HL-60 (cell line): ENCODE measurements at regions not wholly inside any gene's neighbourhood (a gene's known extent, or its start where the extent isn't known, plus 50 kb on each side); places are given as distances from the start of the nearest gene placed in this dataset.

Source experiments
- DNase-seq, 2 experiments: peaks; one replicate each; pipeline ENCODE4 v3.0.0-alpha.2; 2010 to 2020; ENCODE audit warnings: low read depth in 1 of 2, low spot score in 1 of 2
- H3K27ac ChIP-seq: fragments of 250-450 bp; sonication (Bioruptor Pico); replicated peaks from 2 replicates; pipeline ENCODE4 v1.5.1; 2020; ENCODE audit warnings: mild to moderate bottlenecking, moderate library complexity
- H3K27me3 ChIP-seq: fragments of 250-450 bp; sonication (Bioruptor Pico); 2 replicates; pipeline ENCODE4 v1.5.1; 2021; ENCODE audit warnings: mild to moderate bottlenecking, moderate library complexity; ENCODE audit not compliant: insufficient read depth, poor library complexity, severe bottlenecking
- H3K4me3 ChIP-seq: replicated peaks from 2 replicates; pipeline ENCODE4 v1.5.1; 2011; ENCODE audit warnings: mild to moderate bottlenecking, control low read depth, low read length; ENCODE audit not compliant: insufficient read depth
- CTCF ChIP-seq: IDR thresholded peaks from one replicate; pipeline ENCODE4 v1.5.1; 2011; ENCODE audit warnings: low read length, control low read depth, inconsistent platforms; ENCODE audit not compliant: insufficient read depth
- GABPA ChIP-seq: IDR thresholded peaks from 2 replicates; pipeline ENCODE4 v1.6.1; 2012; ENCODE audit warnings: low read depth
- POLR2AphosphoS5 ChIP-seq: IDR thresholded peaks from 2 replicates; pipeline ENCODE4 v1.6.1; 2012; ENCODE audit warnings: low read depth
- SPI1 ChIP-seq: IDR thresholded peaks from 2 replicates; pipeline ENCODE4 v1.6.1; 2012; ENCODE audit warnings: low read depth, mild to moderate bottlenecking, borderline replicate concordance
- TF ChIP-seq, protein P1 (sequence below): IDR thresholded peaks from 2 replicates; pipeline ENCODE4 v1.6.1; 2012; ENCODE audit warnings: low read depth; ENCODE audit not compliant: insufficient replicate concordance

DNA sequence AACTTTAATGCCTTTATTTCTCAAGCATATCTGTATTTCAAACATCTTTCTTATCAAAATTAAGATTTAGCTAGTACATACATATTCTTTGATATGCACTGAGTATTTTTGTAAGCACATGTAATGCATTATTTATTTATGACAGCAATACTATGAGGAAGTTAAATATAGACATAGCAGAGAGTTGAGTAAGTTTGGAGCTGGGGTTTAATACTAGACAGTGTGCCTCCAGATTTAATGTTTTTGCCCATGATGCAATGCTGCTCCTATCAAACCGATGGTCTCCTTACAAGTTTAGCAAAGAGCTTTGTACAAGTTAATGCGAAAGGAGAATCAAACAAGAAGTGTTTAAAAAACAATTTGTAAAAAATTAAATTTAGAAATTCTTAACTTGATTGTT, 826.6 kb upstream of the MGAT4C start:
- DNase-seq = no peak
- Histone ChIP-seq H3K27ac (no peak overlapping the region), H3K27me3 (no peaks in the 10 kb centered on the region), H3K4me3 (no peak overlapping the region)
- no peak for TF ChIP-seq GABPA
- TF ChIP-seq POLR2AphosphoS5 = no peak
- no peak for TF ChIP-seq CTCF
- TF ChIP-seq SPI1 = no peak
- TF ChIP-seq, protein P1, sequence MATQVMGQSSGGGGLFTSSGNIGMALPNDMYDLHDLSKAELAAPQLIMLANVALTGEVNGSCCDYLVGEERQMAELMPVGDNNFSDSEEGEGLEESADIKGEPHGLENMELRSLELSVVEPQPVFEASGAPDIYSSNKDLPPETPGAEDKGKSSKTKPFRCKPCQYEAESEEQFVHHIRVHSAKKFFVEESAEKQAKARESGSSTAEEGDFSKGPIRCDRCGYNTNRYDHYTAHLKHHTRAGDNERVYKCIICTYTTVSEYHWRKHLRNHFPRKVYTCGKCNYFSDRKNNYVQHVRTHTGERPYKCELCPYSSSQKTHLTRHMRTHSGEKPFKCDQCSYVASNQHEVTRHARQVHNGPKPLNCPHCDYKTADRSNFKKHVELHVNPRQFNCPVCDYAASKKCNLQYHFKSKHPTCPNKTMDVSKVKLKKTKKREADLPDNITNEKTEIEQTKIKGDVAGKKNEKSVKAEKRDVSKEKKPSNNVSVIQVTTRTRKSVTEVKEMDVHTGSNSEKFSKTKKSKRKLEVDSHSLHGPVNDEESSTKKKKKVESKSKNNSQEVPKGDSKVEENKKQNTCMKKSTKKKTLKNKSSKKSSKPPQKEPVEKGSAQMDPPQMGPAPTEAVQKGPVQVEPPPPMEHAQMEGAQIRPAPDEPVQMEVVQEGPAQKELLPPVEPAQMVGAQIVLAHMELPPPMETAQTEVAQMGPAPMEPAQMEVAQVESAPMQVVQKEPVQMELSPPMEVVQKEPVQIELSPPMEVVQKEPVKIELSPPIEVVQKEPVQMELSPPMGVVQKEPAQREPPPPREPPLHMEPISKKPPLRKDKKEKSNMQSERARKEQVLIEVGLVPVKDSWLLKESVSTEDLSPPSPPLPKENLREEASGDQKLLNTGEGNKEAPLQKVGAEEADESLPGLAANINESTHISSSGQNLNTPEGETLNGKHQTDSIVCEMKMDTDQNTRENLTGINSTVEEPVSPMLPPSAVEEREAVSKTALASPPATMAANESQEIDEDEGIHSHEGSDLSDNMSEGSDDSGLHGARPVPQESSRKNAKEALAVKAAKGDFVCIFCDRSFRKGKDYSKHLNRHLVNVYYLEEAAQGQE = no peak

- TF ChIP-seq GABPA = no peak
- DNase-seq = no peak
- H3K27ac ChIP-seq = no peak overlapping the region
- no peak overlapping the region for H3K4me3 ChIP-seq
- H3K27me3 ChIP-seq = no peaks in the 10 kb centered on the region
These were observed 818.6 kb upstream of the MGAT4C start for GRCh38 chr12:87074781-87075180.

DNA sequence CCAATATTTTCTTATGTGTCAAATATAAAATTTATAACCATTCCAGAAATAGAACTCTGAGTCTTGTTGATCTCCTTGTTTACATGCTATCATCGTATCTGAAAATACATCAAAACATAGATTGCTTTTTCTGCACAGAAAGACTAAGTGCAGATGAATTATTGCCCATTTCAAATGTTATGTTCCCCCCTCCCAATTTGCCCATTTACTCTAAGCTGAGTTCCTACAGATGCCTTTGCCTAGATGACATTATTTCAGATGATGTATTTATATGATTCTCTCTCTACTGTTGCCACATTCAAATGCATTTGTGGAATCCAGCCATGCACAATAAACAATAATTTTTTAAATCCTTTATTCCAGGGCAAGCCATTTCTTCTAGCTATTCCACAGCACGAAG, 810.1 kb upstream of the MGAT4C start:
- Histone ChIP-seq H3K27ac (no peak overlapping the region), H3K4me3 (no peak overlapping the region), H3K27me3 (no peaks in the 10 kb centered on the region)
- no peak for DNase-seq
- TF ChIP-seq SPI1 = no peak
- no peak for TF ChIP-seq POLR2AphosphoS5
- TF ChIP-seq, protein P1 = no peak
- no peak for TF ChIP-seq CTCF
- TF ChIP-seq GABPA = no peak

GRCh38 chr12:87059231-87059630, 803.0 kb upstream of the MGAT4C start:
- H3K4me3 ChIP-seq = no peak overlapping the region
- no peak for DNase-seq
- no peaks in the 10 kb centered on the region for H3K27me3 ChIP-seq
- TF ChIP-seq, protein P1 = no peak
- TF ChIP-seq POLR2AphosphoS5 (no peak), GABPA (no peak), SPI1 (no peak), CTCF (no peak)
- H3K27ac ChIP-seq = no peak overlapping the region
